Hematopoietic multipotent progenitor cell treated with erythropoietin and hydrocortisone succinate and interleukin-3 and kit ligand, for 4 days (in vitro differentiated cells): ENCODE measurements at regions not wholly inside any gene's neighbourhood (a gene's known extent, or its start where the extent isn't known, plus 50 kb on each side); places are given as distances from the start of the nearest gene placed in this dataset.
A peak's percentile ranks its signal among the peaks of the same experiment; 100 is the strongest.

ENCODE experiments used
- DNase-seq: peaks from one replicate; pipeline ENCODE4 v3.0.0-alpha.2; 2015

- no peak for DNase-seq
These were observed 209.4 kb downstream of the DTWD2 start for GRCh38 chr5:118778941-118779340.

- no peak for DNase-seq
These were observed 211.1 kb downstream of the DTWD2 start for GRCh38 chr5:118777189-118777736.

- DNase-seq, result no peak
These were observed 211.6 kb downstream of the DTWD2 start for GRCh38 chr5:118776755-118777154.

GRCh38 chr5:118775790-118776499 lies 212.4 kb downstream of the DTWD2 start:
- DNase-seq, result no peak

- DNase-seq, result no peak
These were observed 219.7 kb downstream of the DTWD2 start for GRCh38 chr5:118768607-118769175.

- no peak for DNase-seq
These were observed 226.1 kb downstream of the DTWD2 start for GRCh38 chr5:118762291-118762690.

GRCh38 chr5:118761814-118762213 lies 226.5 kb downstream of the DTWD2 start:
- no peak for DNase-seq

GRCh38 chr5:118752969-118753368 lies 235.4 kb downstream of the DTWD2 start:
- no peak for DNase-seq

GRCh38 chr5:118736396-118736795 lies 252.0 kb downstream of the DTWD2 start:
- DNase-seq, result no peak

- no peak for DNase-seq
These were observed 255.0 kb downstream of the DTWD2 start for GRCh38 chr5:118733394-118733793.

- no peak for DNase-seq
These were observed 260.2 kb downstream of the DTWD2 start for GRCh38 chr5:118728191-118728590.

GRCh38 chr5:118726891-118727290 lies 261.5 kb downstream of the DTWD2 start:
- DNase-seq, result no peak

- DNase-seq, result no peak
These were observed 265.4 kb downstream of the DTWD2 start for GRCh38 chr5:118723021-118723338.

GRCh38 chr5:118722122-118723020 lies 266.0 kb downstream of the DTWD2 start:
- DNase-seq, result peak; percentile 28

- DNase-seq, result no peak
These were observed 276.6 kb downstream of the DTWD2 start for GRCh38 chr5:118711727-118712126.

GRCh38 chr5:118705959-118706667 lies 282.2 kb downstream of the DTWD2 start:
- no peak for DNase-seq

GRCh38 chr5:118703241-118703640 lies 285.1 kb downstream of the DTWD2 start:
- no peak for DNase-seq

GRCh38 chr5:118701791-118702190 lies 286.6 kb downstream of the DTWD2 start:
- no peak for DNase-seq

GRCh38 chr5:118700510-118700909 lies 287.8 kb downstream of the DTWD2 start:
- no peak for DNase-seq

- no peak for DNase-seq
These were observed 289.6 kb downstream of the DTWD2 start for GRCh38 chr5:118698774-118699173.

GRCh38 chr5:118696076-118696475 lies 292.3 kb downstream of the DTWD2 start:
- DNase-seq, result no peak

- DNase-seq, result no peak
These were observed 295.5 kb downstream of the DTWD2 start for GRCh38 chr5:118692811-118693342.
